Activated CD4-positive, alpha-beta T cell treated with anti-CD3 and anti-CD28 coated beads for 24 hours (primary cell): ENCODE measurements at regions not wholly inside any gene's neighbourhood (a gene's known extent, or its start where the extent isn't known, plus 50 kb on each side); places are given as distances from the start of the nearest gene placed in this dataset.
"Not testable (repeated sequence)": the region's sequence is repeated elsewhere in the genome, so short reads cannot be mapped to it uniquely, and the experiment has no call there.

Experiments
- DNase-seq, 2 donors: peaks; one replicate each; pipeline ENCODE4 v3.0.0-alpha.2; 2020; ENCODE audit warnings: low read depth in 2 of 2

- no peak for DNase-seq
Measured at GRCh38 chr2:217370391-217370790, 510.5 kb upstream of the TNP1 start.

GRCh38 chr2:217367464-217367863 lies 507.6 kb upstream of the TNP1 start:
- no peak for DNase-seq

GRCh38 chr2:217366966-217367365 lies 507.1 kb upstream of the TNP1 start:
- no peak for DNase-seq

GRCh38 chr2:217366266-217366895 lies 506.5 kb upstream of the TNP1 start:
- no peak for DNase-seq

GRCh38 chr2:217365656-217366055 lies 505.8 kb upstream of the TNP1 start:
- DNase-seq = no peak

GRCh38 chr2:217364224-217364623 lies 504.4 kb upstream of the TNP1 start:
- no peak for DNase-seq

GRCh38 chr2:217363470-217363869 lies 503.6 kb upstream of the TNP1 start:
- DNase-seq = no peak

- no peak for DNase-seq
Measured at GRCh38 chr2:217362710-217363109, 502.8 kb upstream of the TNP1 start.

- DNase-seq = no peak
Measured at GRCh38 chr2:217362286-217362685, 502.4 kb upstream of the TNP1 start.

- DNase-seq = no peak
Measured at GRCh38 chr2:217361483-217361880, 501.6 kb upstream of the TNP1 start.

GRCh38 chr2:217360781-217361482 lies 501.1 kb upstream of the TNP1 start:
- no peak for DNase-seq

- no peak for DNase-seq
Measured at GRCh38 chr2:217360111-217360510, 500.2 kb upstream of the TNP1 start.

GRCh38 chr2:217357886-217358620 lies 498.2 kb upstream of the TNP1 start:
- no peak for DNase-seq

GRCh38 chr2:217356781-217357180 lies 496.9 kb upstream of the TNP1 start:
- DNase-seq = no peak

- no peak for DNase-seq
Measured at GRCh38 chr2:217356142-217356541, 496.3 kb upstream of the TNP1 start.

GRCh38 chr2:217353591-217353990 lies 493.7 kb upstream of the TNP1 start:
- DNase-seq = no peak

- DNase-seq = no peak
Measured at GRCh38 chr2:217351378-217351777, 491.5 kb upstream of the TNP1 start.

- no peak for DNase-seq
Measured at GRCh38 chr2:217349251-217349650, 489.4 kb upstream of the TNP1 start.

- DNase-seq = not testable (repeated sequence)
Measured at GRCh38 chr2:217347630-217348029, 487.8 kb upstream of the TNP1 start.

GRCh38 chr2:217346043-217346442 lies 486.2 kb upstream of the TNP1 start:
- DNase-seq = not testable (repeated sequence)

- DNase-seq = no peak
Measured at GRCh38 chr2:217340899-217341298, 481.0 kb upstream of the TNP1 start.

GRCh38 chr2:217340176-217340575 lies 480.3 kb upstream of the TNP1 start:
- no peak for DNase-seq

GRCh38 chr2:217339753-217340152 lies 479.9 kb upstream of the TNP1 start:
- DNase-seq = no peak
